Sciatic nerve (tissue), 2 donors: ENCODE measurements at regions not wholly inside any gene's neighbourhood (a gene's known extent, or its start where the extent isn't known, plus 50 kb on each side); places are given as distances from the start of the nearest gene placed in this dataset.
A peak's percentile ranks its signal among the peaks of the same experiment; 100 is the strongest.
"Not testable (repeated sequence)": the region's sequence is repeated elsewhere in the genome, so short reads cannot be mapped to it uniquely, and the experiment has no call there.

Experiments
- ATAC-seq: fragments of 200-7000 bp; cut with Tn5 transposase; one replicate; pipeline ENCODE4 v1.9.1; 2020; ENCODE audit warnings: mild to moderate bottlenecking, moderate library complexity
- DNase-seq: peaks from one replicate; pipeline ENCODE4 v3.0.0-alpha.2; 2020; ENCODE audit warnings: low spot score
- intact Hi-C: fragments of 100-400 bp; cut with DNase I; formaldehyde crosslinking; loops from one replicate; pipeline ENCODE4 v1.14.2; 2022
- donor health status: DM: no; HTN: no; CAD: no.
- donor health status: DM: no; HTN: no; CAD: no.

DNA sequence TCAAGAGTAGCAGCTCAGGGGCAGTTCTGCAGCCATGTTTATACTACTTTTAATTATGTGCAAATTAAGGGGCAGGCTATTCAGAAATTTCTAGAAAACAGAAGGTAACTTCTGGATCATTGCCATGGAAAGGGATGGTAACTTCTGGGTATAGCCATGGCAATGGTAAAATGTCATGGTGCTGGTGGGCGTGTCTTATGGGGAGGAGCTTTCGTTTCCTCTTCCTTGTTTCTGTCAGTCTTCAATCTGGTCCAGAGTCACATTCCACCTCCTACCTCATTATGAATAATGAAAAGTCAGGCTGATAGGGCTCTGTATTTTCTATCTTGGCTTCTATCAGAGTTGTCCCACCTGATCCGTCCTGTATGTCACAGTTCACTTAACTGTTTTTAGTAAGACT is 366.0 kb downstream of the SRGAP2C start:
- ATAC-seq, intact Hi-C loops, DNase-seq: not testable (repeated sequence)

DNA sequence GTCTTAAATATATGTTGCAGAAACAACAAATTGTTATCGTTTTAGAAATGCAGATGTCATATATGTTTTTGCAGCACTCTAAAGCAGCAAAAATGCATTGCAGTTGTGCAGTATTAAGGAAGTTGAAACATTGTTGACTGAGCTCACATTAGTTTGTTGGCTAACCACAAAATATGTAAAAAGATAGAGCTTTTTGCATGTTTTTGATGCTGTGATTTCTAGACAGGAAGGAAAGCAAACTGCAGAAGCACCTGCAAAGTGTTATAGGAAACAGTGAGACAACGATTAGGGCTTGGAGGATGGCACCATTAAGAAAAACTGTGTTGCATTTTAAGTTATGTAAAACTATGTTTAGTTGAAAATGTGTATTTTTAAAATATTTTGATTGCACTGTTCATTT is 366.7 kb downstream of the SRGAP2C start:
- intact Hi-C loops, ATAC-seq, DNase-seq: not testable (repeated sequence)

DNA sequence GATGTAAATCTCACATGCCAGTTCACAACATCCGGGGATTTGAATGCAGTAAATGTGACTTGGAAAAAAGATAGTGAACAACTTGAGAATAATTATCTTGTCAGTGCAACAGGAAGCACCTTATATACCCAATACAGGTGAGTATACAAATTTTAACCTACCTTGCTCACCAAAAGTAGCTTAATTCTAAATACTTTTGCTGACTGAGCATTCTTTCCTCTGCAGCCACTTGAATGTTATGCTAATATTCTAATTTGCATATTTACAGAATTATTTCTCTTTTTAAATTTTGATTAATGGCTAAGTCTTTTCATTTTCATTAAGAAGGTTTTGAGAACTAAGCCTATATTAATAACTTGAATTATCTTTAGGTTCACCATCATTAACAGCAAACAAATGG is 371.8 kb downstream of the SRGAP2C start:
- ATAC-seq, intact Hi-C loops, DNase-seq: not testable (repeated sequence)

DNA sequence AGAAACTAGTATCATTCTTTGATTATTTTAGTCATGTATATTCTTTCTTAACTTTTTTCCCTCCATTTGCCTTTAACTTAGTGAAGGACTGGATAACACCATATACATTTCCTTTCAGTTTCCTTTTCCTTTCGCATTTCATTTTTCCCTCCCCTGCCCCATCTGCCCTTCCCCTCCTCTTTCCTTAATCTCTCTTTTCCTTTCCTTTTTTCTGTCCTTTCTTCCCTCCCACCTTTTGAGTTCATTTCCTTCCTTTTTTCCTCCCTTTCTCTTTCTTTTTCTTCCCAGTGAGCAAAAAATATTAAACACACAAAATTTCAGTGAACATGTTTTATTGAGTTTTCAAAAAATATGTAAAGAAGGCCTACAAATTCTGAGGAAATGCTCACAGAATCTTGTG is 373.3 kb downstream of the SRGAP2C start:
- DNase-seq: not testable (repeated sequence)

DNA sequence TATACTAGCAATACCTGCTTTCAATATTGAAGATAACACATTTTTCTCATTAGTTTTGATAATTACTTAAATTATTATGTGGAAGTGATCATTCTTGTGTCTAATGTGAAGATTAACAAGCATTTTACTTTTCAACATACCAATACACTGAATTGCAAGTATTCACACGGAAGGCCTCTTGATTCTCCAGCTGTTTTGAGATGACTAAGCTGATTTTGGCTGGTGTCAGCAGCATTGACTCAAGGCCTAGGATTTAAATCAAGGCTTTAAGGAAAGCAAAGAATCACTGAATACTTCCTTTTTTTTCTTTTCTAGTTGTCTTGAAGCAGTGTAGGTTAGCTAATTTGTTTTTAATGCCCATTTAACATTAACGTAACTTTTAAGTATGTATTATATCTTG is 373.7 kb downstream of the SRGAP2C start:
- ATAC-seq: peak; percentile 42

More for the DNA sequence above, 373.3 kb downstream of the SRGAP2C start:
- ATAC-seq, intact Hi-C loops: not testable (repeated sequence)

DNA sequence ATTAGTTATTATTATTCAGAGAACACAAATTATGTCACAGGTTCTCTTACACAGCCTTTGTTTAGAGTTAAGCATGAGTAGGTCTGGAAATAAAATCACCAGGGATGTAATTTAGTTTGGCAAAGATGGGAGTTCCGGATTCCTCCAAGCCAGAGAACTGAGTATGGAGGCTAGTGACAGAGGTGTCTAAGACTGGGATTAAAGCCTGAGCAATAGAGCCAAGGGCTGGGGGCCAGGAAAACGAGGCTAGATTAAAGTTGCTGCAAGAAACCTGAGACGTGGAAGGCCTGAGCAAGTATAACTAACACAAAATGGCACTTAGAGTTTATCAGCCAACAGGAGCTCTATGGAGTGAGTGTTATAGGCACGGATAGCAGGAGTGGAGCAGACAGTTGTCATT is 381.6 kb downstream of the SRGAP2C start:
- intact Hi-C loops: no loop called here
- DNase-seq (no peak), ATAC-seq (no peak)

More for the DNA sequence above, 373.7 kb downstream of the SRGAP2C start:
- intact Hi-C loops: no loop called here
- DNase-seq: no peak

DNA sequence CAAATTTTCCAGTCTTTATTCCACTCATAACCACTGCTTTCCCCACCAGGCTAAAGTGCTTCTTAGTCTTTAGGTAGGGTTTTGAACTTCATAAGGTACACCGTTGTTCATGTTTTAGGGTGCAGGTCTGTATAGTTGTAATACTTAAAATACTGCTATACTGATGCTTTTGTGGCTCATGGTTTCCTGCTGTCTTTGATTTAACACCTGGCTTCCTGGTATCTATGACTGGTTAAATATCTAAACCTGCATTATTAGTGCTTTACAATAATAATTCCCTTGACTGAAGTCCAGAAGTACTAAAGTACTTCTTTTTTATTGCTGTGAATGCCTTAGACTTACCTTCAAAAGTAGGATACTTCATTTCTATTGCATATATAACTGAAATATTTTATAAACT is 384.7 kb downstream of the SRGAP2C start:
- no peak for ATAC-seq
- intact Hi-C loops: no loop called here

DNA sequence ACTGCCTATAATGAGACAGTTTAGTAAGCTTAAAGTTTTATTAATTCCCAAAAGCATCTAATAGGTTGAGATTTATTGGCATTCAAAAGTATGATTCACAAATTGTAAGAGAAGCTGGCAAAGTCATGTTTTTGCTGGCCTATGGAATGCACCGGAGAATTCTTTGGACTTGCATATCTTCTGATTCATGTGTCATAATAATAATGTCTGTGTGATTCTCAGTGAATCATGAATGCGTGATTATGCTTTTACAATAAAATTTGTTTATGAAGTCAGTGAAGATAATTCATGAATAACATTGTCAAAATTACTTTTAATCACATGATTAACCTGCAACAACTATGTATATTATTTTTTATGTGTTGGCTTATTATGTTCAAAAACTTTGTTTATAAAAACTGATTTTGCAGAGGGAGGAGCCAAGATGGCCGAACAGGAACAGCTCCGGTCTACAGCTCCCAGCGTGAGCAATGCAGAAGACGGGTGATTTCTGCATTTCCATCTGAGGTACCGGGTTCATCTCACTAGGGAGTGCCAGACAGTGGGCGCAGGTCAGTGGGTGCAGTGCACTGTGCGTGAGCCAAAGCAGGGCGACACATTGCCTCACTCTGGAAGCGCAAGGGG is 389.2 kb downstream of the SRGAP2C start:
- intact Hi-C loops, ATAC-seq, DNase-seq: not testable (repeated sequence)

More for the DNA sequence above, 384.7 kb downstream of the SRGAP2C start:
- no peak for DNase-seq

DNA sequence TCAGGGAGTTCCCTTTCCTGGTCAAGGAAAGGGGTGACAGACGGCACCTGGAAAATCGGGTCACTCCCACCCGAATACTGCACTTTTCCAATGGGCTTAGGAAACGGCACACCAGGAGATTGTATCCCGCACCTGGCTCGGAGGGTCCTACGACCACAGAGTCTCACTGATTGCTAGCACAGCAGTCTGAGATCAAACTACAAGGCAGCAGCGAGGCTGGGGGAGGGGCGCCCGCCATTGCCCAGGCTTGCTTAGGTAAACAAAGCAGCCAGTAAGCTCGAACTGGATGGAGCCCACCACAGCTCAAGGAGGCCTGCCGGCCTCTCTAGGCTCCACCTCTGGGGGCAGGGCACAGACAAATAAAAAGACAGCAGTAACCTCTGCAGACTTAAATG is 389.7 kb downstream of the SRGAP2C start:
- intact Hi-C loops, DNase-seq, ATAC-seq: not testable (repeated sequence)

DNA sequence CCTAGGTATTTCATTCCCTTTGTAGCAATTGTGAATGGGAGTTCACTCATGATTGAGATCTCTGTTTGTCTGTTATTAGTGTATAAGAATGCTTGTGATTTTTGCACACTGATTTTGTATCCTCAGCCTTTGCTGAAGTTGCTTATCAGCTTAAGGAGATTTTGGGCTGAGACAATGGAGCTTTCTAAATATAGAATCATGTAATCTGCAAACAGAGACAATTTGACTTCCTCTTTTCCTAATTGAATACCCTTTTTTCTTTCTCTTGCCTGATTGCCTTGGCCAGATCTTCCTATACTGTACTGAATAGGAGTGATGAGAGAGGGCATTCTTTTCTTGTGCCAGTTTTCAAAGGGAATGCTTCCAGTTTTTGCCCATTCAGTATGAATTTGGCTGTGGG is 398.1 kb downstream of the SRGAP2C start:
- DNase-seq, ATAC-seq, intact Hi-C loops: not testable (repeated sequence)

DNA sequence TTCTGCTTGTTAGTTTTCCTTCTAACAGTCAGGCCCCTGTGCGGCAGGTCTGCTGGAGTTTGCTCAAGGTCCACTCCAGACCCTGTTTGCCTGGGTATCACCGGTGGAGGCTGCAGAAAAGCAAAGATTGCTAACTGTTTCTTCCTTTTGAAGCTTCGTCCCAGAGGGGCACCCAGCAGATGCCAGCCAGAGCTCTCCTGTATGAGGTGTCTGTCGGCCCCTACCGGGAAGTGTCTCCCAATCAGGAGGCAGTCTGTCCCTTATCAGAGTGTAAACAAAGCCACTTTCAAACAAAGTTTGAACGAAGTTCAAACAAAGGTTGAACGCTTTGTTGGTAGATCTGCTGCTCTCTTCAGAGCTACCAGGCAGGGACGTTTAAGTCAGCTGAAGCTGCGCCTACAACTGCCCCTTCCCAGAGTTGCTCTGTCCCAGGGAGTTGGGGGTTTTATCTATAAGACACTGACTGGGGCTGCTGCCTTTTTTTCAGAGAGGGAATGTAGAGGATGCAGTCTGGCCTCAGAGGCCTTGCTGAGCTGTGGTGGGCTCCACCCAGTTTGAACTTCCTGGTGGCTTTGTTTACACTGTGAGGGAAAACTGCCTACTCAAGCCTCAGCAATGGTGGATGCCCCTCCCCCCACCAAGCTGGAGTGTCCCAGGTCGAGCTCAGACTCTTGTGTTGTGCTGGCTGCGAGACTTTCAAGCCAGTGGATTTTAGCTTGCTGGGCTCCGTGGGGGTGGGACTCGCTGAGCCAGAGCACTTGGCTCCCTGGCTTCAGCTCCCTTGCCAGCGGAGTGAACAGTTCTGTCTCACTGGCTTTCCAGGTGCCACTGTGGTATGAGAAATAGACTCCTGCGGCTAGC is 401.8 kb downstream of the SRGAP2C start:
- DNase-seq: peak; percentile 46
- intact Hi-C loops: no loop called here
- no peak for ATAC-seq

DNA sequence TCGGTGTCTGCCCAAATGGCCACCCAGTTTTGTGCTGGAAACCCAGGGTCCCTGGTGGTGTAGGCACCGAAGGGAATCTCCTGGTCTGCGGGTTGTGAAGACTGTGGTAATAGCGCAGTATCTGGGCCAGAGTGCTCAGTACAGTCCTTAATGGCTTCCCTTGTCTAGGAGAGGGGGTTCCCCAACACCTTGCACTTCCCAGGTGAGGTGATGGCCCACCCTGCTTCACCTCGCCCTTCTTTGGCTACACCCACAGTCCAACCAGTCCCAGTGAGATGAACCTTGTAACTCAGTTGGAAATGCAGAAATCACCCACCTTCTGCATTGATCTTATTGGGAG is 402.4 kb downstream of the SRGAP2C start:
- DNase-seq: no peak
- intact Hi-C loops: no loop called here
- ATAC-seq: no peak

DNA sequence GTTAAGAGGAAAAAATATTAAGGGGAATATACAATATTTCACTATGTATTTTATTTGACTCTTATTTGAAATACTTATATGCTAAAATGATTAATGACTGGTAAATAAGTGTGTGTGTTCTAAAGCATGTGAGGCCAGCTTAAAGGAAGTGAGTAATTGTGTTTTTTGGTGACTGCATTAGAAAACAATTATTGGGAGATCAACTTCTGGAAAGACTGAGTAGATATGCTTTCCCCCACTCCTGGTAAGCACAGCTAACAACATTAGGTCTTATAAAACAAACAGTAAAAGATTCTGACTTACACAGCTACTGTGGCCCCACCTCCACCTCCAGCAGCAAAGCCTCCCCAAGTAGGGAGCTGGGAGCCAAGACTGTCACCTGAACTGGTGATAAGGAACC is 403.0 kb downstream of the SRGAP2C start:
- intact Hi-C loops: no loop called here
- ATAC-seq (no peak), DNase-seq (no peak)

DNA sequence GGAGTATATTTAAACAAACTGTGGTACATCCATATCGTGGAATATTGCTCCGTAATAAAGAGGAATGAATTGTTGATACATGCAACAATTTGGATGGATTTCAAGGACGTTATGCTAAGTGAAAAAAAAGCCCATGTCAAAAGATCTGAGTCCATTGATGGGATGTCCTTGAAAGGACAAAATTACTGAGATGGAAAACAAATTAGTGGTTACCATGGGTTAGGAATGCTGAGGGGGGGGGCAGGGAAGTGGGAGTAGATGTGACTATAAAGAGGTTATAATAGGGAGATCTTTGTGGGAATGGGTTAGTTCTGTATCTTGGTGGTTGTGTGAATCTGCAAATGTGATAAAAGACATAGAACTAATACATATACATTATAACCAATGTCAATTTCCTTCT is 409.3 kb downstream of the SRGAP2C start:
- intact Hi-C loops: no loop called here
- no peak for ATAC-seq
- DNase-seq: no peak

DNA sequence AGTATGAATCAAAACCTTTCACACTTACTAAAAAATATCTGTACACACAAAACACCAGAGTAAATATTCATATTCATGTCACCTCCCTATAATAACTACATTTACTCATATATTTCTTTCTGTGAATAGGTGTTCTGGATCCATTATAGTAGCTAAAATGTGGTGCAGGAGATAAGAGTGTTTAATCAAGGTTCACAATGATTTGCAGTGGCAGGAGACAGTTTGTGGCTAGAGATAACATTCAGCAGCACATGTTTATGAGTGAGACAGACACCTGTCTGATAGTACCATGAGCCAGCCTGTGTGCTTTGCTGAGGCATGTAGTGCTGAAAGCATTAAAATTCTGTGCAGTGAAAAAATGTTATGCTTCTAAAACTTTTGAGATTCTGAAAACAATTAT is 410.3 kb downstream of the SRGAP2C start:
- intact Hi-C loops: no loop called here
- no peak for ATAC-seq
- no peak for DNase-seq

DNA sequence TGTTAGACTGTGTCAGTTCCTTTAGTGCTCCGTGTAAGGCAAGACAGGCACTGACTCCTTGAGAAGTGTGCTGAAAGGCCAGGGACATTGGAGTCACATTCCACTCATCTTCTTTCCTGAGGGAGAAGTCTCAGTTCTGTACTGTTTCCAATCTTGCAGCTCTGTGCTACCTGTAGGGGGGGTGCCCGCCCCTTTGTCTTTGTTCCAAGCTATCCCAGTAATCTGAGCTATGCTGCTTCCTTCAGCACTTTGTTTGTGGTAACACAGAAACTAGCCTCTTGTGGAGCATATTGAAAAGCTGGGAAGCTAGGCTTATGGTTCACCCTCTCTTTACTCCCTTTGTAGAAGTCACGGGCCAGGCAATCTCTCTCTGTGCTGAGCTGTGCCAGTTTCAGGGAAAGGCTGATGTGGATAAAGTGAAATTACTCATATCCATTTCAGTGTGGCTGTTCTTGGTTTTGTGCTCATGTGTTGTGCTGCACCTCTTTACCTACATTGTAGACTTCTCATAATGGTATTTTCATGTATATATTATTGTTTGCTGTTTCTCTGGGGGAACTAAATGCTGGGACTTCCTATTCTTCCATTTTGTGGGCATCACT is 420.2 kb downstream of the SRGAP2C start:
- intact Hi-C loops, DNase-seq, ATAC-seq: not testable (repeated sequence)

DNA sequence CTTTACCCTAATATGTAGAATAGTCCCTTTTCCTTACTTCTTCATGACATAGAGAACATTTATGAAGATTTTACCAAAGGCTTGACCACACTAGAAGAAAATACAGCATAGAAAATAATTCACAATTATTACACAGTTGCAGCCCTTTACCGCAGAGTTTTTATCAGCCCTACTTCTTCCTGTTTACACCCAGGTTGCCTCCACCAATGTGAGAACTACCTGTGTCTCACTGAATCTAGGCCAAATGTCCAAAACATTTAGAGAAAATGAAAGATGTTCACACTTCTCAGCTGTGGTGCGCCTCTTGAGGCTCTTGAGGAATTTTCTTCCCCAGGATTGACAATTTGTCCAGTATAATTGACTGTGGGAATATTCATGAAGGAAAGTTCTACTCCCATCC is 422.7 kb downstream of the SRGAP2C start:
- intact Hi-C loops, DNase-seq, ATAC-seq: not testable (repeated sequence)
